ENCODE measurements at regions not wholly inside any gene's neighbourhood (a gene's known extent, or its start where the extent isn't known, plus 50 kb on each side); places are given as distances from the start of the nearest gene placed in this dataset.

- H3K27ac Mint-ChIP-seq = no peak overlapping the region
Measured at GRCh38 chr13:39956036-39956435, 300.6 kb downstream of the COG6 start.

GRCh38 chr13:39957868-39958677 is 302.6 kb downstream of the COG6 start:
- H2AFZ ChIP-seq = no peak overlapping the region

More at GRCh38 chr13:39956036-39956435, 300.6 kb downstream of the COG6 start:
- H3K36me3 ChIP-seq (ENCODE audit: insufficient read depth) = no peaks in the 10 kb centered on the region
- no peak overlapping the region for H3K4me3 Mint-ChIP-seq
- no peaks in the 10 kb centered on the region for H3K36me3 Mint-ChIP-seq (ENCODE audit: low read depth)
- H3K4me1 ChIP-seq (ENCODE audit: insufficient read depth) = no peaks in the 10 kb centered on the region; the same call in 1 of the 2 replicates
- H3K4me1 Mint-ChIP-seq = peaks cover 11% of the 10 kb centered on the region
- H3F3A ChIP-seq (replicated peaks; ENCODE audit: low read depth) = no peaks in the 10 kb centered on the region
- no peaks in the 10 kb centered on the region for H3K9me2 ChIP-seq (ENCODE audit: insufficient read depth)
- H3K27me3 Mint-ChIP-seq (ENCODE audit: insufficient read depth, low read depth, poor library complexity) = peaks cover 9% of the 10 kb centered on the region
- H3K27ac ChIP-seq (ENCODE audit: low read depth) = no peak overlapping the region
- TF ChIP-seq EZH2phosphoT487 (IDR thresholded peaks at IDR 0.05; ENCODE audit: unreplicated experiment) = no peak
- H3K79me2 ChIP-seq (replicated peaks; ENCODE audit: insufficient read depth) = no peaks in the 10 kb centered on the region
- no peaks in the 10 kb centered on the region for H3K9me3 Mint-ChIP-seq
- no peak overlapping the region for H3K4me2 ChIP-seq
- no peak overlapping the region for H3K4me3 ChIP-seq
- no peak overlapping the region for H2AFZ ChIP-seq
- DNase-seq (ENCODE audit: low spot score) = no peak
- no peaks in the 10 kb centered on the region for H3K27me3 ChIP-seq (ENCODE audit: insufficient read depth)
- no peak for ATAC-seq
- H4K20me1 ChIP-seq (replicated peaks; ENCODE audit: insufficient read depth) = no peaks in the 10 kb centered on the region

More at GRCh38 chr13:39957868-39958677, 302.6 kb downstream of the COG6 start:
- no peaks in the 10 kb centered on the region for H3K36me3 Mint-ChIP-seq (ENCODE audit: low read depth)
- Histone ChIP-seq H3K27me3 (ENCODE audit: insufficient read depth) (no peaks in the 10 kb centered on the region), H3K4me1 (ENCODE audit: insufficient read depth) (no peaks in the 10 kb centered on the region; the same call in 1 of the 2 replicates), H3K79me2 (replicated peaks; ENCODE audit: insufficient read depth) (no peaks in the 10 kb centered on the region), H3K4me3 (no peak overlapping the region), H3K36me3 (ENCODE audit: insufficient read depth) (no peaks in the 10 kb centered on the region), H3K9me2 (ENCODE audit: insufficient read depth) (no peaks in the 10 kb centered on the region), H3F3A (replicated peaks; ENCODE audit: low read depth) (no peaks in the 10 kb centered on the region), H3K27ac (ENCODE audit: low read depth) (no peak overlapping the region), H3K4me2 (no peak overlapping the region), H4K20me1 (replicated peaks; ENCODE audit: insufficient read depth) (no peaks in the 10 kb centered on the region)
- peaks cover 9% of the 10 kb centered on the region for H3K27me3 Mint-ChIP-seq (ENCODE audit: insufficient read depth, low read depth, poor library complexity)
- no peak for TF ChIP-seq ETS1 (IDR thresholded peaks at IDR 0.05)
- no peak for TF ChIP-seq EZH2phosphoT487 (IDR thresholded peaks at IDR 0.05; ENCODE audit: unreplicated experiment)
- no peak for TF ChIP-seq CREB1 (CRISPR knock-in tag; IDR thresholded peaks at IDR 0.05; ENCODE audit: low read depth)
- TF ChIP-seq ZNF331 (CRISPR knock-in tag; IDR thresholded peaks at IDR 0.05; ENCODE audit: low read depth) = no peak
- TF ChIP-seq EZH2 (IDR thresholded peaks at IDR 0.05; ENCODE audit: low read depth, unreplicated experiment) = no peak
- no peak for TF ChIP-seq JUNB (IDR thresholded peaks at IDR 0.05; ENCODE audit: unreplicated experiment)
- TF ChIP-seq REST (IDR thresholded peaks at IDR 0.05; ENCODE audit: unreplicated experiment) = no peak
- TF ChIP-seq ZNF114 (CRISPR knock-in tag; IDR thresholded peaks at IDR 0.05) = no peak
- TF ChIP-seq POLR2AphosphoS5 (IDR thresholded peaks at IDR 0.05; ENCODE audit: low read depth) = no peak
- no peak for TF ChIP-seq ZNF462 (CRISPR knock-in tag; IDR thresholded peaks at IDR 0.05)
- TF ChIP-seq NANOG (IDR thresholded peaks at IDR 0.05; ENCODE audit: borderline replicate concordance) = no peak
- no peak overlapping the region for H3K27ac Mint-ChIP-seq
- peaks cover 8% of the 10 kb centered on the region for H3K4me1 Mint-ChIP-seq
- DNase-seq (ENCODE audit: low spot score) (no peak), ATAC-seq (no peak)
- H3K4me3 Mint-ChIP-seq = no peak overlapping the region
- H3K9me3 Mint-ChIP-seq = no peaks in the 10 kb centered on the region

Measured in GM23338 (cell line).